Vagina (tissue), 2 donors: ENCODE measurements at regions not wholly inside any gene's neighbourhood (a gene's known extent, or its start where the extent isn't known, plus 50 kb on each side); places are given as distances from the start of the nearest gene placed in this dataset.

Experiments
- DNase-seq, 2 donors: peaks; one replicate each; pipeline ENCODE4 v3.0.0-alpha.2; 2017; ENCODE audit errors: extremely low spot score in 2 of 2
- H3K27ac ChIP-seq: fragments of 200-600 bp; sonication (generic); one replicate; pipeline ENCODE4 v1.5.1; 2019
- H3K27me3 ChIP-seq: fragments of 200-600 bp; sonication (generic); one replicate; pipeline ENCODE4 v1.5.1; 2019
- H3K36me3 ChIP-seq, 2 donors: fragments of 200-600 bp; sonication (generic); one replicate each; pipeline ENCODE4 v1.5.1; 2017 to 2019
- H3K4me1 ChIP-seq: fragments of 200-600 bp; sonication (generic); one replicate; pipeline ENCODE4 v1.5.1; 2019
- H3K4me3 ChIP-seq, 2 donors: fragments of 200-600 bp; sonication (generic); 1 replicate in 1 of 2; 2 replicates in 1 of 2; pipeline ENCODE4 v1.5.1; 2016 to 2019
- H3K9me3 ChIP-seq: fragments of 200-600 bp; sonication (generic); one replicate; pipeline ENCODE4 v1.5.1; 2019
- CTCF ChIP-seq, 3 experiments: fragments of 450-650 bp in 2 of 3; fragments of 200-600 bp in 1 of 3; sonication (generic) in 1 of 3; IDR thresholded peaks; one replicate each; pipeline ENCODE4 v1.5.1; 2017 to 2019; ENCODE audit warnings: antibody characterized with exemption in 3 of 3, mild to moderate bottlenecking in 2 of 3, moderate library complexity in 2 of 3
- POLR2A ChIP-seq, 2 donors: fragments of 450-650 bp; IDR thresholded peaks; one replicate each; pipeline ENCODE4 v1.6.1; 2017; ENCODE audit warnings: antibody characterized with exemption in 2 of 2, mild to moderate bottlenecking in 2 of 2, moderate library complexity in 2 of 2
- POLR2AphosphoS5 ChIP-seq, 2 donors: sonication (generic); formaldehyde crosslinking; IDR thresholded peaks; one replicate each; pipeline ENCODE4 v1.9.0; 2017; ENCODE audit warnings: antibody characterized with exemption in 2 of 2, mild to moderate bottlenecking in 2 of 2, low read depth in 1 of 2; ENCODE audit not compliant: insufficient read depth in 1 of 2
- intact Hi-C: fragments of 100-400 bp; cut with DNase I; formaldehyde crosslinking; loops from one replicate; pipeline ENCODE4 v1.15.1; 2023

DNA sequence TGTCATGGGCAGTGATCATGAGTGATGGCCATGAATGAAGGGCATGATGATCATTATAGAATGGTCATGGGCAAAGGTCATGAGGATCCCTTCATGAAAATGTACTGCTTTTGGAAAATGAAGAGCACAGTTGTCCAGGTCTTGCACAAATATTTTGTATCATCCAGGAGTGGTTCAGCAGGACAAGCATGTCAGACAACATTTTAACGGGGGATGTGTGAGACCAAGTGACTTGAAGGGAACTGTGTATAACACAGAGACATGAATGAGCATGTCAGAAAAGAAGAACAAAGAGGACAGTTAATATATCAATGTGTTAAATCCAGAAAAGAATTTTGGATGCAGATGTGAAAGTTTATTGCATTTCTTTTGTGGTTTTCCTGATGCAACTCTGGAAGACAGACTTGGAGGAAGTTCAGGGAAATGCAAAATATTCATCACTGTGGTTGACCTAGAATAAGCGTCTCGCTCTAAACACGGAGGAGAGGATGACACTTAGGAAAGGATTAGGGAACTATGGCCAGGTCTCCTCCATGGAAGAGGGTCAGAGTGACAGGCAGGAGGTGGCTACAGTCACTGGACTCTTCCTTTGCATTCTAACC lies 116.1 kb upstream of the IRX4 start:
- intact Hi-C loops, result no loop called here
- peak; percentile 34 to 71 for DNase-seq
- Histone ChIP-seq H3K36me3 (no peaks in the 10 kb centered on the region), H3K27me3 (no peaks in the 10 kb centered on the region), H3K27ac (no peak overlapping the region), H3K4me3 (no peak overlapping the region), H3K4me1 (no peaks in the 10 kb centered on the region), H3K9me3 (no peaks in the 10 kb centered on the region)
- TF ChIP-seq POLR2AphosphoS5 (IDR thresholded peaks at IDR 0.05; ENCODE audit: insufficient read depth in 1 of 2, low read depth in 1 of 2), result no peak
- no peak for TF ChIP-seq POLR2A (IDR thresholded peaks at IDR 0.05)
- no peak for TF ChIP-seq CTCF (IDR thresholded peaks at IDR 0.05)

DNA sequence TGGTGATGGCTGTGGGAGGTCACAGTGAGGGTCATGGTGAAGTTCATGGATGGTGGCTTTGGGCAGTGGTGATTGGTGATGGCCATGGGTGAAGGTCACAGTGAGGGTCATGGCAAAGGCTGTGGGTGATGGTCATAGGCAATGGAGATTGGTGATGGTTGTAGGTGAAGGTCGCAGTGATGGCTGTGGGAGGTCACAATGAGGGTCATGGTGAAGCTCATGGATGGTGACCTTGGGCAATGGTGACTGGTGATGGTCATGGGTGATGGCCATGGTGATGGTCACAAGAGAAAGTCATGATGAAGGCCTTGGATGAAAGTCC lies 115.6 kb upstream of the IRX4 start:
- TF ChIP-seq POLR2A (IDR thresholded peaks at IDR 0.05), result no peak
- intact Hi-C loops, result no loop called here
- Histone ChIP-seq H3K36me3 (no peaks in the 10 kb centered on the region), H3K27ac (no peak overlapping the region), H3K4me3 (no peak overlapping the region), H3K27me3 (no peaks in the 10 kb centered on the region), H3K4me1 (no peaks in the 10 kb centered on the region), H3K9me3 (no peaks in the 10 kb centered on the region)
- DNase-seq, result peak; percentile 77 to 81

- Histone ChIP-seq H3K9me3 (no peaks in the 10 kb centered on the region), H3K4me3 (no peak overlapping the region), H3K27ac (no peak overlapping the region), H3K4me1 (no peaks in the 10 kb centered on the region), H3K36me3 (no peaks in the 10 kb centered on the region), H3K27me3 (no peaks in the 10 kb centered on the region)
- intact Hi-C loops, result no loop called here
- DNase-seq, result peak; percentile 25 to 58
- TF ChIP-seq POLR2A (IDR thresholded peaks at IDR 0.05) (no peak), POLR2AphosphoS5 (IDR thresholded peaks at IDR 0.05; ENCODE audit: insufficient read depth in 1 of 2, low read depth in 1 of 2) (no peak), CTCF (IDR thresholded peaks at IDR 0.05) (no peak)
Measured at GRCh38 chr5:1997640-1998347, 115.1 kb upstream of the IRX4 start.

DNA sequence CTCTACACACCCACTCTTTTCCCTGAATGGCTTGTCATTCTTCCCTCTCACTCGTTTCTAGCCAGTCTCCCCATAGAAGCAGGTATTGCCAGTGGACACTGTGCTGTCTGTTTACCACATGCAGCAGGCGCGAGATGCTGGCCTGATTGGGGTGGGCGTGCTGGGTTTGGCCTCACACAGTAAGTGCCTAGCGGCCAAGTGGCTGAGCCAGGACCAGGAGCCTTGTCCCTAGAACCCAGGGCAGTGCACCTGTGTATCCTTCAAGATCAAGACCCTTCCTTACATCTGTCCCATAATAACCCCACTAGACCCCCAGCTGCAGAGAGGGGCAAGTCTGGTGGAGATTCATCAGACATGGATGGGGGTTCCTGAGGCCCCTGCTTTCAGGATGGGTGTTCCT lies 112.8 kb upstream of the IRX4 start:
- DNase-seq, result peak; percentile 64 to 70
- no peaks in the 10 kb centered on the region for H3K9me3 ChIP-seq
- H3K36me3 ChIP-seq, result no peaks in the 10 kb centered on the region
- intact Hi-C loops, result no loop called here
- H3K4me1 ChIP-seq, result no peaks in the 10 kb centered on the region
- no peak for TF ChIP-seq CTCF (IDR thresholded peaks at IDR 0.05)
- TF ChIP-seq POLR2AphosphoS5 (IDR thresholded peaks at IDR 0.05; ENCODE audit: insufficient read depth in 1 of 2, low read depth in 1 of 2), result no peak
- TF ChIP-seq POLR2A (IDR thresholded peaks at IDR 0.05), result no peak
- no peak overlapping the region for H3K4me3 ChIP-seq
- H3K27me3 ChIP-seq, result no peaks in the 10 kb centered on the region
- no peak overlapping the region for H3K27ac ChIP-seq

- intact Hi-C loops, result no loop called here
- H3K4me3 ChIP-seq, result no peak overlapping the region
- no peak overlapping the region for H3K27ac ChIP-seq
- DNase-seq, result peak; percentile 27 to 82
- no peaks in the 10 kb centered on the region for H3K4me1 ChIP-seq
- TF ChIP-seq POLR2A (IDR thresholded peaks at IDR 0.05) (no peak), CTCF (IDR thresholded peaks at IDR 0.05) (no peak), POLR2AphosphoS5 (IDR thresholded peaks at IDR 0.05; ENCODE audit: insufficient read depth in 1 of 2, low read depth in 1 of 2) (no peak)
- H3K36me3 ChIP-seq, result no peaks in the 10 kb centered on the region
- H3K9me3 ChIP-seq, result no peaks in the 10 kb centered on the region
- no peaks in the 10 kb centered on the region for H3K27me3 ChIP-seq
Measured at GRCh38 chr5:1987471-1987870, 104.7 kb upstream of the IRX4 start.
